NOMO-1 (cell line): ENCODE measurements at regions not wholly inside any gene's neighbourhood (a gene's known extent, or its start where the extent isn't known, plus 50 kb on each side); places are given as distances from the start of the nearest gene placed in this dataset.
"Not testable (repeated sequence)": the region's sequence is repeated elsewhere in the genome, so short reads cannot be mapped to it uniquely, and the experiment has no call there.

ENCODE experiments used
- DNase-seq, 2 experiments: peaks; one replicate each; lab custom pipeline; 2025; ENCODE audit not compliant: unreplicated experiment in 2 of 2; lab: John Stamatoyannopoulos, UW

DNA sequence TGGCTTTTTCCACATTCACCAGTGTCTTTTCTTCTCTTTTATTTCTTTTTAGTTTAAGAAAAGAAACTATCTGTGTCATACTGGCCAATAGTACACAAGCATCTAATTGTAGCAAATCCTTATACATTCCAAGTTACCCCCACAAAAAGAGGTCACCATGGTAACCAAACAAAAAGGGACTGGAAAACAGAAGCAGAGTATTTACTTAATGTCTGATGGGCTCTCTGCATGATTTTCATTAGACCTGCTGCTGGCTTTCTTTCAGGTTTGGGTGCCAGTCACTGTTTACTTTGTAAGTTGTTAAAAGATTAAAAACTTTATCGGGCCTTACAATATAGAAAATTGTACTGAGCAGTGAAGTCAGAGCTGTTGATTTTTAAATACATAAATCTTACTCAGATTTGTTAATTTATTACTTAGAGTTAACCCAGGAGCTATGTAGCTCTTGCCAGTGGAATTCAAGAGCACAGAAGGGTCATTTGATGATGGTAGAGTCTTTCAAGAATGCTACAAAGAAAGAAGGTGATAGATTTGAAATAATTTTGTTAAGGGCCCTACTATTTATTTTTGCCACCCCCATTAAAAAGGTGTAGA, 123.9 kb downstream of the BRMS1L start:
- no peak for DNase-seq

DNA sequence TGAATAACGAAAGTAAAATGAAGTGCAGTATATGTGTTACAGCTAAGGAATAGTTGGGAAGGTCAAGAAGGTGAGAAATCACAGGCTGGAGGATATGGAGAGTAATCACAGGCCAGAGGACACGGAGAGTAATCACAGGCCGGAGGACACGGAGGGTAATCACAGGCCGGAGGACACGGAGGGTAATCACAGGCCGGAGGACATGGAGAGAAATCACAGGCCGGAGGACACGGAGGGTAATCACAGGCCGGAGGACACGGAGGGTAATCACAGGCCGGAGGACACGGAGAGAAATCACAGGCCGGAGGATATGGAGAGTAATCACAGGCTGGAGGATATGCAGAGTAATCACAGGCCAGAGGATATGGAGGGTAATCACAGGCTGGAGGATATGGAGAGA, 121.8 kb downstream of the BRMS1L start:
- DNase-seq: not testable (repeated sequence)

DNA sequence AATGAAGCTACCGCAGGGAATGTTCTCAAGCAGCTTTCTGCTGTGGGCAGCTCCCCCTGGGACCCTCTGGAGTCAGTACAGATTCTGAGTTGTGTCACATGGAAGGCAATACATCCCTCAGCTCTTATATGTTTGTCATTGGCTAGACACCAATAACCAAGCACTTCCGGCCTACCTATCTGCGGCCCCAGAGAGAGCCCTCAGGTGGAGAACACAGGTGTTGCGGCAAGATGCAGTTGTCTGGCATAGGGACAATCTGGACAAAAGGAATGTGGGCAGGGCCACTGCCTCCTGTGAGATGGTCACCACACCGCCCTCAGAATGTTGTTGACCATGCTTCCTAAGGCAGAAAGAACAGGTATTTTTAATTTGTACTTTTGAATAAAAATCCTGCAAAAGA, 118.7 kb downstream of the BRMS1L start:
- DNase-seq: no peak

- DNase-seq: peak in 1 of 2 experiments; percentile 5
Observed at GRCh38 chr14:35940291-35940690, 114.2 kb downstream of the BRMS1L start.

DNA sequence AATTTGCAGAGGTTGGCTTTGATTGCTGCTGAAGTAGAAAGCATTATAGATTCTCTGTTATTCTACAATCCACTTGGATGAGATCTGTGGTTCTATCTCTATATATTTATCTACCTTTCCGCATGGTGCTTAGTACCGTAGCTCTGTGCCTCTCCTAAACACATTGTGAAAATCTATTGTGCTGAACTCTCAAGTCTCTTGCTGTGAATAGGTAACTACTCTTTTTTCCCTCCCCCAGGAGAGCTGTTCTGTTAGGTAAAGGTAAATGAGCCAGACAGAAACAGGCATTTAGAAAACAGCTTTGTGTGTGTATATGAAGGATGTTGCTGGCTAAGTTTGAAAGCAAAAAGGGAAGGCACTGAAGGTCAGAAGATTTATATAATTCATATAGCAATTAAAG, 112.6 kb downstream of the BRMS1L start:
- DNase-seq: no peak

DNA sequence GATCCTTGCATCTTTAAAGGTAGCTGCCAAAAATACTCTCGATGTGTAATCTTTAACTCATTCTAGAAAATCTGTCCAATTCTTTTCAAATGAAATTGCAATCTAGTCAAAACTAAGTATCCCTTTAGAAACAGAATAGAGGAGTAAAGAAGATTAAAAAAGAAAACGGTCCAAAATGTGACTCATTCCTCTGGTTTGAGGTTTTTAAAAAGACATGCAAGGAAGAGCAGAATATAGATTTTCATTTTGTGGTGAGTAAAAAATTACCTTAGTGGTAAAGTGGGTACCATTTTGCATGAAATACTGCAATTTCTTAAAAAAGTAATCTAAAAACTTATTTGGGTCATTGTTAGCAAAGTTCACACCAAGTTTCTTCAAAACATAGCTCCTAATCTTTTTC, 108.4 kb downstream of the BRMS1L start:
- no peak for DNase-seq

GRCh38 chr14:35932659-35933159, 106.6 kb downstream of the BRMS1L start:
- no peak for DNase-seq

GRCh38 chr14:35932136-35932535, 106.0 kb downstream of the BRMS1L start:
- DNase-seq: no peak

GRCh38 chr14:35931346-35931745, 105.2 kb downstream of the BRMS1L start:
- no peak for DNase-seq

- no peak for DNase-seq
Observed at GRCh38 chr14:35929186-35929585, 103.0 kb downstream of the BRMS1L start.

DNA sequence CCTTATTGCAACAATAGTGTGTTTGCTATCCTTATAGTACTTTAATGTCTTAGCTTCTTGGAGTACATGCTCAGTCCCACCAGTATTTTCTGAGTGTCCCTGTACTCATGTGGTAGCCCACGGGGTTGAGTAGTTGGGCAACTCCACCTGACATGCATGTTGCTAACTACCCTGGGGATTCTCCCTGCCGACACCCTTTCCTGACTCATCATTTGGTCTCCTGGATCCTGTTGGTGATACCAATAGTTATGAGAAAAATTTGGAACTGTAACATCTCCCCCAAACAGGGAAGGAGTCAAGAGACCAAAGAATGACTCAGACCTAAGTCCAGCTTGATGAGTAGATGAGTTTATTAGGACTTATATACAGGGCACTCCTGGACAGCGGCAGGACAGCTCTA, 101.6 kb downstream of the BRMS1L start:
- DNase-seq: no peak

DNA sequence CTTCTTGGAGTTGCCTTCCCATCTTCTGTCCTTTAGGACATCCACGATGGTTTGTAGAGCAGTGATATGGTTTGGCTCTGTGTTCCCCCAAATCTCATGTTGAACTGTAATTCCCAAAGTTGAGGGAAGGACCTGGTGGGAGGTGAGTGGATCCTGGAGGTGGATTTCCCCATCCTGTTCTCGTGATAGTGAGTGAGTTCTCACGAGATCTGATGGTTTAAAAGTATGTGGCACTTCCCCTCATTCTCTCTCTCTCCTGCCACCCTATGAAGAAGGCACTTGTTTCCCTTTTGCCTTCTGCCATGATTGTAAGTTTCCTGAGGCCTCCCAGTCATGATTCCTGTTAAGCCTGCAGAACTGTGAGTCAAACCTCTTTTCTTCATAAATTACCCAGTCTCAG, 99.2 kb downstream of the BRMS1L start:
- DNase-seq: no peak

DNA sequence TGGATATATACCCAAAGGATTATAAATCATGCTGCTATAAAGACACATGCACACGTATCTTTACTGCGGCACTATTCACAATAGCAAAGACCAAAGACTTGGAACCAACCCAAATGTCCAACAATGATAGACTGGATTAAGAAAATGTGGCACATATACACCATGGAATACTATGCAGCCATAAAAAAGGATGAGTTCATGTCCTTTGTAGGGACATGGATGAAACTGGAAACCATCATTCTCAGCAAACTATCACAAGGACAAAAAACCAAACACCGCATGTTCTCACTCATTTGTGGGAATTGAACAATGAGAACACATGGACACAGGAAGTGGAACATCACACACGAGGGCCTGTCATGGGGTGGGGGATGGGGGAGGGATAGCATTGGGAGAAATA, 96.5 kb downstream of the BRMS1L start:
- not testable (repeated sequence) for DNase-seq

DNA sequence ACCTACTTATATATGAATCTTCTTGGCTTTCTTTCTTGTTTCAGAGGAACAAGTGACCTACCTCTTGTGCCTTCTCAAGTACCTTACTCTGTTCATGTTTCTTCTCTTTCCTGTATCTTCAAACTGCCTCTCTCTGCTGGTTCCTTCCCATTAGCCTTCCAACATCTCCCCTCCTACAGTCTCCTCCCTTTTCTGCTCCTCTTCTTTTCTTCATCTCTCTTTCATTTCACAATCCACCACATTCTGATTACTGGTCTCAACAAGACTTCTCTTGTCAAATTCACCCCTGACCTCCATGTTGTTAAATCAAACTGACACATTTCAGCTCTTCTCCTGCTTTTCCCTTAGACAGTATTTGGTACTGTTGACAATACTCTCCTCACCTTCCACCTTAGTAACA, 95.6 kb downstream of the BRMS1L start:
- DNase-seq: no peak
